Mesendoderm (in vitro differentiated cells): ENCODE measurements at regions not wholly inside any gene's neighbourhood (a gene's known extent, or its start where the extent isn't known, plus 50 kb on each side); places are given as distances from the start of the nearest gene placed in this dataset.

Experiments used
- DNase-seq: peaks from one replicate; pipeline ENCODE4 v3.0.0; 2013
- H2AK5ac ChIP-seq: 2 replicates; pipeline ENCODE4 v1.6.1; 2013; ENCODE audit warnings: low read length, inconsistent platforms
- H2BK120ac ChIP-seq: 2 replicates; pipeline ENCODE4 v1.6.1; 2013; ENCODE audit warnings: low read depth, mild to moderate bottlenecking, low read length, moderate library complexity, mixed read lengths
- H2BK15ac ChIP-seq: replicated peaks from 2 replicates; pipeline ENCODE4 v1.6.1; 2013; ENCODE audit warnings: low read depth, mild to moderate bottlenecking, moderate library complexity
- H2BK5ac ChIP-seq: 2 replicates; pipeline ENCODE4 v1.6.1; 2013; ENCODE audit warnings: low read length, inconsistent platforms
- H3K18ac ChIP-seq: 2 replicates; pipeline ENCODE4 v1.6.1; 2013; ENCODE audit warnings: mild to moderate bottlenecking, low read length, mixed read lengths
- H3K23ac ChIP-seq: one replicate; pipeline ENCODE4 v1.6.1; 2013; ENCODE audit warnings: low read length
- H3K27ac ChIP-seq: 2 replicates; pipeline ENCODE4 v1.5.1; 2013; ENCODE audit warnings: low read depth, mild to moderate bottlenecking, inconsistent platforms, low read length, moderate library complexity
- H3K27me3 ChIP-seq: 2 replicates; pipeline ENCODE4 v1.6.1; 2013; ENCODE audit warnings: low read length, control low read depth, mild to moderate bottlenecking, inconsistent platforms; ENCODE audit not compliant: insufficient read depth, poor library complexity
- H3K36me3 ChIP-seq: 2 replicates; pipeline ENCODE4 v1.6.1; 2013; ENCODE audit warnings: low read length, inconsistent platforms; ENCODE audit not compliant: control insufficient read depth, insufficient read depth
- H3K4ac ChIP-seq: one replicate; pipeline ENCODE4 v1.6.1; 2013; ENCODE audit warnings: low read depth, mild to moderate bottlenecking, low read length, moderate library complexity
- H3K4me1 ChIP-seq: 2 replicates; pipeline ENCODE4 v1.6.1; 2013; ENCODE audit warnings: low read depth, low read length, inconsistent platforms; ENCODE audit not compliant: control insufficient read depth
- H3K4me2 ChIP-seq: 2 replicates; pipeline ENCODE4 v1.6.1; 2013; ENCODE audit warnings: low read length
- H3K4me3 ChIP-seq: 2 replicates; pipeline ENCODE4 v1.5.1; 2013; ENCODE audit warnings: mild to moderate bottlenecking, low read length
- H3K56ac ChIP-seq: one replicate; pipeline ENCODE4 v1.6.1; 2013; ENCODE audit warnings: low read length
- H3K79me1 ChIP-seq: 2 replicates; pipeline ENCODE4 v1.6.1; 2013; ENCODE audit warnings: low read length, inconsistent platforms
- H3K79me2 ChIP-seq: 2 replicates; pipeline ENCODE4 v1.6.1; 2013; ENCODE audit warnings: mild to moderate bottlenecking, low read length; ENCODE audit not compliant: control insufficient read depth, insufficient read depth
- H3K9ac ChIP-seq: 2 replicates; pipeline ENCODE4 v1.6.1; 2013; ENCODE audit warnings: low read length, inconsistent platforms
- H4K5ac ChIP-seq: one replicate; pipeline ENCODE4 v1.6.1; 2013; ENCODE audit warnings: low read length
- H4K8ac ChIP-seq: one replicate; pipeline ENCODE4 v1.6.1; 2013; ENCODE audit warnings: low read depth, mild to moderate bottlenecking, control low read depth, low read length, moderate library complexity
- WGBS: extraction: QIAGEN DNeasy Blood & Tissue Kit; methylation state at CpG from one replicate; pipeline ENCODE4 v1.1.7; 2013; ENCODE audit warnings: low lambda C conversion rate, missing lambda C conversion rate; ENCODE audit not compliant: insufficient coverage; ENCODE audit errors: extremely low coverage; 5-methylcytosine and 5-hydroxymethylcytosine counted together

DNA sequence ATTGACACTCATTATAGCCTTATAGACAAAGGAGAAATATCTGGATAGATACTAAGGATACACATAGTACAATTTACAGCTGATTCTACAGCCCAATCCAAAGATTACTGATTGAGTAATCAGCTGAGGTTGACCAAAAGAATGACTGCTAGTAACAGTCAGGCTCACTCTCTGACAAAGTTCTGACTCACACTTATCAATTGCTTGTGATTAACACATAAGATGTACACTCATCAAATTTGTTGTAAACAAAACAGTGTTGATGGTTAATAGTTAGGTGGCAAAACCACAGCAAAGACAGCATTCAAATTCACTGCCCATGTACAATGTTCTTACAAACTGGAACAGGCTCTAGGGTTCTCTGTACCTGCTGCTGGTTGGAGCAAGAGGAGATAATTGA, 422.7 kb downstream of the TLE1 start:
- H3K18ac ChIP-seq = no peak overlapping the region
- H3K4me1 ChIP-seq = no peaks in the 10 kb centered on the region
- no peak overlapping the region for H2AK5ac ChIP-seq
- no peak overlapping the region for H4K5ac ChIP-seq
- DNase-seq = no peak
- no peak overlapping the region for H3K4me2 ChIP-seq
- no peak overlapping the region for H2BK15ac ChIP-seq
- H3K4ac ChIP-seq = no peak overlapping the region
- H3K27ac ChIP-seq = no peak overlapping the region
- no peak overlapping the region for H3K56ac ChIP-seq
- no peak overlapping the region for H4K8ac ChIP-seq
- H2BK120ac ChIP-seq = no peak overlapping the region
- no peak overlapping the region for H2BK5ac ChIP-seq
- no peaks in the 10 kb centered on the region for H3K79me1 ChIP-seq
- no peaks in the 10 kb centered on the region for H3K79me2 ChIP-seq
- no peaks in the 10 kb centered on the region for H3K27me3 ChIP-seq
- no peaks in the 10 kb centered on the region for H3K36me3 ChIP-seq
- no peak overlapping the region for H3K9ac ChIP-seq
- no peak overlapping the region for H3K23ac ChIP-seq
- H3K4me3 ChIP-seq = no peak overlapping the region

DNA sequence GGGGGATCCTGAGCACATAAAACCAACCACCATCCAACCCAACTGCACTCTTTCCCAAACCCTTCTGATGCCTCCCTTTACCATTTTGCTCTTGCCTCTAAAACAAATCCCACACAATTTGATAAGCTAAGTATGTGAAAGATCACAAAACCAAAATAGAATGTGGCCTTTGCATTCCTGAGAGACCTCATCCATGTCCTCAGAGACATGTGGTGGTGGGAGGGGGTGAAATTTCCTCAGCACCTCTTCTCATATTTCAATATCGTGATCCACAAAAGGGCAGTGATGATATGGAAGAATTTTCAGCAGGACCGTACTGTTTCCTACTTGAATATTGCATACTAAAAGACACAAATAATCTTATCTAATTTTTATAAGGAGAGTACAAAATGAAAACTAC, 423.3 kb downstream of the TLE1 start:
- no peak overlapping the region for H2BK120ac ChIP-seq
- no peak overlapping the region for H2AK5ac ChIP-seq
- no peaks in the 10 kb centered on the region for H3K79me1 ChIP-seq
- H3K27ac ChIP-seq = no peak overlapping the region
- H3K4me1 ChIP-seq = no peaks in the 10 kb centered on the region
- H3K79me2 ChIP-seq = no peaks in the 10 kb centered on the region
- DNase-seq = no peak
- no peak overlapping the region for H2BK15ac ChIP-seq
- no peaks in the 10 kb centered on the region for H3K27me3 ChIP-seq
- no peak overlapping the region for H3K23ac ChIP-seq
- no peaks in the 10 kb centered on the region for H3K36me3 ChIP-seq
- H4K8ac ChIP-seq = no peak overlapping the region
- H3K9ac ChIP-seq = no peak overlapping the region
- no CpG with 5 or more reads among the region's 2 CpGs for WGBS
- H3K56ac ChIP-seq = no peak overlapping the region
- H3K4me2 ChIP-seq = no peak overlapping the region
- no peak overlapping the region for H3K4me3 ChIP-seq
- no peak overlapping the region for H3K4ac ChIP-seq
- H4K5ac ChIP-seq = no peak overlapping the region
- H2BK5ac ChIP-seq = no peak overlapping the region
- H3K18ac ChIP-seq = no peak overlapping the region

DNA sequence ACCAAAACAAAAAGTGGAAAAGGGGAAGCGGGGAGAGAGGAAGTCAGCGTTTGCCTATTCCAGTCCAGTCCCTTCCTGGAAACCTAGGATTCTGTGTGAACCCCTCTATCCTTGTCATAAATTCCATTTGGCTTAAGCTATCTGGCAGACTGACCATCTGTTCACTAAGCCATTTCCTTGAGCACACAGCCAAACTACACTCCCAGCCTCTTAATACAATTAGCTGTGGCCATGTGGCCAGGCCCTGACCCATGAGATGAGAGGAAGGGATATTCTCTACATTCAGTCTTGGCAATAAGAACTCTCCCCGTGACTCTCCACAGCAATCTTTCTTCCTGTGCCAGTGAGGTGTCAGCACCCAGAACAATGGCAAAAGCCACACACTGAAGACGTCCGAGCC, 424.8 kb downstream of the TLE1 start:
- Histone ChIP-seq H3K18ac (no peak overlapping the region), H2BK120ac (no peak overlapping the region), H3K4me3 (no peak overlapping the region), H3K27ac (no peak overlapping the region), H3K36me3 (no peaks in the 10 kb centered on the region), H3K4ac (no peak overlapping the region), H3K79me2 (no peaks in the 10 kb centered on the region), H3K56ac (peak overlapping the region; percentile 34), H3K4me2 (no peak overlapping the region), H3K79me1 (no peaks in the 10 kb centered on the region), H2BK5ac (no peak overlapping the region), H4K8ac (no peak overlapping the region), H4K5ac (no peak overlapping the region), H2AK5ac (no peak overlapping the region), H3K9ac (no peak overlapping the region), H2BK15ac (no peak overlapping the region), H3K4me1 (no peaks in the 10 kb centered on the region), H3K27me3 (no peaks in the 10 kb centered on the region), H3K23ac (no peak overlapping the region)
- DNase-seq = peak; percentile 41
- WGBS = no CpG with 5 or more reads among the region's 5 CpGs

DNA sequence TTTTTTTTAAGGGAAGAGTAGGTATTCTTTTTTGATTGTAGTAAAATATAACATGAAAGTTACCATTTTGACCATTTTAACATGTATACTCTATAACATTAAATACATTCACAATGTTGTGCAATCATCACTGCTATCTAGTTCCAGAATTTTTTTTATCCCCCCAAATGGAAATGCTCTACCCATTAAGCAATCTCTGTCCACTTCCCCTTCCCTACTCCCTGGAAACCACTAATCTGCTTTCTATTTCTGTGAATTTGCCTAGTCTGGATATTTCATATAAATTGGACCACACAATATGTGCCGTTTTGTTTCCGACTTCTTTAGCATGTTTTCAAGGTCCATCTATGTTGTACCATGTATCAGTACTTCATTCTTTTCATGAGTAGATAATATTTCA, 429.5 kb downstream of the TLE1 start:
- Histone ChIP-seq H4K5ac (no peak overlapping the region), H3K27ac (no peak overlapping the region), H3K56ac (no peak overlapping the region), H2BK15ac (no peak overlapping the region), H3K79me2 (no peaks in the 10 kb centered on the region), H3K18ac (no peak overlapping the region), H3K79me1 (no peaks in the 10 kb centered on the region), H3K27me3 (no peaks in the 10 kb centered on the region), H3K4me2 (no peak overlapping the region), H3K4me3 (no peak overlapping the region), H2BK5ac (no peak overlapping the region), H3K36me3 (no peaks in the 10 kb centered on the region), H3K4me1 (no peaks in the 10 kb centered on the region), H2BK120ac (no peak overlapping the region), H2AK5ac (no peak overlapping the region), H3K9ac (no peak overlapping the region), H3K4ac (no peak overlapping the region), H3K23ac (no peak overlapping the region), H4K8ac (no peak overlapping the region)
- WGBS = no CpG with 5 or more reads among the region's 2 CpGs
- no peak for DNase-seq

DNA sequence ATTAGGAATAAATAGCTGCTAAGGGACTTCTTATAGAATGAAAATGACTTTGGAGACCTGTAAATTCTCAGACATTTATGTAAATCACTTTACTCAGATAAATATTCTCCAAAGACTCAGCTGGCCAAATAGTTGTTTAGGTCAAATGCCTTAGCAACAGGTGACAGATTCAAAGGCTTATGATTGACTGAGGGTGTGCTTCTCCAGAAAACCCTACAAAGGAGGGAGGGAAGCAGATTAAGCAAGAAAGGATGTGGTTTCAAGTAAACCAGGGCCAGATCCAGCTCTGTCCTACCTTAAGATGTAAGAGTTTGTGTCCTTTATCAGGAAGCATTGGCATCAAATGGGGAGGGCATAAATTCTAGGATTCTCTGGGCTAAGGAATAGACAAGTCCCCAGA, 433.0 kb downstream of the TLE1 start:
- Histone ChIP-seq H3K79me1 (no peaks in the 10 kb centered on the region), H3K4me3 (no peak overlapping the region), H3K27ac (no peak overlapping the region), H3K23ac (no peak overlapping the region), H3K4me2 (no peak overlapping the region), H4K8ac (no peak overlapping the region), H3K79me2 (no peaks in the 10 kb centered on the region), H3K56ac (no peak overlapping the region), H3K18ac (no peak overlapping the region), H3K27me3 (no peaks in the 10 kb centered on the region), H3K36me3 (no peaks in the 10 kb centered on the region), H3K4me1 (no peaks in the 10 kb centered on the region), H2BK15ac (no peak overlapping the region), H2BK120ac (no peak overlapping the region), H4K5ac (no peak overlapping the region), H2AK5ac (no peak overlapping the region), H3K9ac (no peak overlapping the region), H2BK5ac (no peak overlapping the region), H3K4ac (no peak overlapping the region)
- no peak for DNase-seq

DNA sequence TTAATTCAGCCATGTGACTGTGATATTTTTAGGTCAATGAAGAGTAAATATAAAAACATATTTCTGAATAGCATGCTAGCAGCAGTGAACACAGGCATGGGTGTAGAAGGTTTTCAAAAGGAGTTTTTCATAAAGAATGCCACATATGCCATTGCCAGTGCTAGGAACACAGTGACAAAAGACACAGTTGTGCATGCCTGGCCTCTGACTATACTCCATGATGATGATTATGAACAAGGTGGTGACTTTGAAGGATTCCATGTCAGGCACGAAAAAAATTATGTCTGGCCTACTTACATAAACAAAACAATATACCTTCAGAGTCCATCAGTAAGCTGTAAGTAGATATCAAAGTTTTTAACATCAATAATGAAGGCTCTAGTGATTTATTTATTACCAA, 438.7 kb downstream of the TLE1 start:
- no peak for DNase-seq
- no peak overlapping the region for H3K27ac ChIP-seq
- no peaks in the 10 kb centered on the region for H3K27me3 ChIP-seq
- no peaks in the 10 kb centered on the region for H3K4me1 ChIP-seq
- H3K4me2 ChIP-seq = no peak overlapping the region
- H2BK5ac ChIP-seq = no peak overlapping the region
- H3K18ac ChIP-seq = no peak overlapping the region
- H2AK5ac ChIP-seq = no peak overlapping the region
- no peak overlapping the region for H2BK15ac ChIP-seq
- H3K9ac ChIP-seq = no peak overlapping the region
- H3K36me3 ChIP-seq = no peaks in the 10 kb centered on the region
- H3K56ac ChIP-seq = no peak overlapping the region
- no peak overlapping the region for H3K4ac ChIP-seq
- no CpG with 5 or more reads among the region's 1 CpG for WGBS
- no peak overlapping the region for H4K8ac ChIP-seq
- H4K5ac ChIP-seq = no peak overlapping the region
- no peak overlapping the region for H3K4me3 ChIP-seq
- H2BK120ac ChIP-seq = no peak overlapping the region
- no peaks in the 10 kb centered on the region for H3K79me2 ChIP-seq
- no peak overlapping the region for H3K23ac ChIP-seq
- H3K79me1 ChIP-seq = no peaks in the 10 kb centered on the region
